IPS-18c (cell line): ENCODE measurements at regions not wholly inside any gene's neighbourhood (a gene's known extent, or its start where the extent isn't known, plus 50 kb on each side); places are given as distances from the start of the nearest gene placed in this dataset.
"Not testable (repeated sequence)": the region's sequence is repeated elsewhere in the genome, so short reads cannot be mapped to it uniquely, and the experiment has no call there.

Experiments used
- H3K4me3 ChIP-seq: 2 replicates; pipeline ENCODE4 v1.7.0; 2013; ENCODE audit warnings: low read depth, mild to moderate bottlenecking, low read length, moderate library complexity; ENCODE audit not compliant: insufficient read depth
- H3K9me3 ChIP-seq: one replicate; pipeline ENCODE4 v1.6.1; 2013; ENCODE audit warnings: mild to moderate bottlenecking, low read length, moderate library complexity; ENCODE audit not compliant: control insufficient read depth, insufficient read depth

GRCh38 chr2:131774955-131775555 is 247.4 kb downstream of the CCDC74A start:
- H3K4me3 ChIP-seq, H3K9me3 ChIP-seq: not testable (repeated sequence)

- not testable (repeated sequence) for H3K9me3 ChIP-seq, H3K4me3 ChIP-seq
Observed at GRCh38 chr2:131775903-131776506, 248.3 kb downstream of the CCDC74A start.

GRCh38 chr2:131780446-131780845 is 252.8 kb downstream of the CCDC74A start:
- not testable (repeated sequence) for H3K4me3 ChIP-seq, H3K9me3 ChIP-seq

- H3K4me3 ChIP-seq, result no peak overlapping the region
- H3K9me3 ChIP-seq, result no peaks in the 10 kb centered on the region
Observed at GRCh38 chr2:131801210-131801744, 273.6 kb downstream of the CCDC74A start.

GRCh38 chr2:131801745-131802350 is 274.2 kb downstream of the CCDC74A start:
- H3K9me3 ChIP-seq, result not testable (repeated sequence)
- H3K4me3 ChIP-seq, result peak overlapping the region; percentile 47; the same call in 1 of the 2 replicates

GRCh38 chr2:131802351-131802836 is 274.7 kb downstream of the CCDC74A start:
- not testable (repeated sequence) for H3K9me3 ChIP-seq
- peak overlapping the region; percentile 47 for H3K4me3 ChIP-seq

GRCh38 chr2:131803237-131803636 is 275.5 kb downstream of the CCDC74A start:
- not testable (repeated sequence) for H3K9me3 ChIP-seq, H3K4me3 ChIP-seq

- H3K4me3 ChIP-seq, result not testable (repeated sequence)
Observed at GRCh38 chr2:131812605-131813004, 284.9 kb downstream of the CCDC74A start.

GRCh38 chr2:131813378-131813777 is 285.7 kb downstream of the CCDC74A start:
- not testable (repeated sequence) for H3K9me3 ChIP-seq, H3K4me3 ChIP-seq

More at GRCh38 chr2:131812605-131813004, 284.9 kb downstream of the CCDC74A start:
- H3K9me3 ChIP-seq, result not testable (repeated sequence)

- not testable (repeated sequence) for H3K9me3 ChIP-seq, H3K4me3 ChIP-seq
Observed at GRCh38 chr2:131818267-131818973, 290.7 kb downstream of the CCDC74A start.

GRCh38 chr2:131822237-131822721 is 294.6 kb downstream of the CCDC74A start:
- H3K9me3 ChIP-seq, H3K4me3 ChIP-seq: not testable (repeated sequence)

- H3K4me3 ChIP-seq, H3K9me3 ChIP-seq: not testable (repeated sequence)
Observed at GRCh38 chr2:131823058-131823457, 295.4 kb downstream of the CCDC74A start.

- not testable (repeated sequence) for H3K4me3 ChIP-seq, H3K9me3 ChIP-seq
Observed at GRCh38 chr2:131824986-131825385, 297.3 kb downstream of the CCDC74A start.

- H3K9me3 ChIP-seq, result peaks cover 5% of the 10 kb centered on the region
- no peak overlapping the region for H3K4me3 ChIP-seq
Observed at GRCh38 chr2:131827481-131828163, 299.9 kb downstream of the CCDC74A start.

GRCh38 chr2:131828164-131828561 is 300.5 kb downstream of the CCDC74A start:
- peaks cover 5% of the 10 kb centered on the region for H3K9me3 ChIP-seq

GRCh38 chr2:131828633-131829455 is 301.2 kb downstream of the CCDC74A start:
- H3K4me3 ChIP-seq, H3K9me3 ChIP-seq: not testable (repeated sequence)

More at GRCh38 chr2:131828164-131828561, 300.5 kb downstream of the CCDC74A start:
- no peak overlapping the region for H3K4me3 ChIP-seq
